ENCODE measurements at regions not wholly inside any gene's neighbourhood (a gene's known extent, or its start where the extent isn't known, plus 50 kb on each side); places are given as distances from the start of the nearest gene placed in this dataset.
"Not testable (repeated sequence)": the region's sequence is repeated elsewhere in the genome, so short reads cannot be mapped to it uniquely, and the experiment has no call there.

GRCh38 chr9:96156171-96156974 is 145.6 kb downstream of the HSD17B3 start:
- no peak for DNase-seq

GRCh38 chr9:96154081-96154480 is 147.9 kb downstream of the HSD17B3 start:
- no peak for DNase-seq

DNA sequence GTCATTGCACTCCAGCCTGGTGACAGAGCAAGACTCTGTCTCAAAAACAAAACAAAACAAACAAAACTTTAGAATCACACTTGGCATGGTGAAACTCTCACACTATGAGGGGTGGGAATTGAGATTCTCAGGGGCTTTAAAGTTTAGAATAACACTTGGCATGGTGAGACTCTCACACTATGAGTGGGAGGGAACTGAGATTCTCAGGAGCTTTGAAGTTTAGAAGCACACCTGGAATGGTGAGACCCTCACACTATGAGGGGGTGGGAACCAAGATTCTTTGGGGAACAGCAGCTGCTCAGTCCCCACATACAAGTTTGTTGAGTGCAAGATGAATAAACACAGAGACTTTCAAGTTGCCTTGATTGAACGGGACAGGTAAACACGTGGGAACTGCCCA is 149.4 kb downstream of the HSD17B3 start:
- DNase-seq, result no peak

DNA sequence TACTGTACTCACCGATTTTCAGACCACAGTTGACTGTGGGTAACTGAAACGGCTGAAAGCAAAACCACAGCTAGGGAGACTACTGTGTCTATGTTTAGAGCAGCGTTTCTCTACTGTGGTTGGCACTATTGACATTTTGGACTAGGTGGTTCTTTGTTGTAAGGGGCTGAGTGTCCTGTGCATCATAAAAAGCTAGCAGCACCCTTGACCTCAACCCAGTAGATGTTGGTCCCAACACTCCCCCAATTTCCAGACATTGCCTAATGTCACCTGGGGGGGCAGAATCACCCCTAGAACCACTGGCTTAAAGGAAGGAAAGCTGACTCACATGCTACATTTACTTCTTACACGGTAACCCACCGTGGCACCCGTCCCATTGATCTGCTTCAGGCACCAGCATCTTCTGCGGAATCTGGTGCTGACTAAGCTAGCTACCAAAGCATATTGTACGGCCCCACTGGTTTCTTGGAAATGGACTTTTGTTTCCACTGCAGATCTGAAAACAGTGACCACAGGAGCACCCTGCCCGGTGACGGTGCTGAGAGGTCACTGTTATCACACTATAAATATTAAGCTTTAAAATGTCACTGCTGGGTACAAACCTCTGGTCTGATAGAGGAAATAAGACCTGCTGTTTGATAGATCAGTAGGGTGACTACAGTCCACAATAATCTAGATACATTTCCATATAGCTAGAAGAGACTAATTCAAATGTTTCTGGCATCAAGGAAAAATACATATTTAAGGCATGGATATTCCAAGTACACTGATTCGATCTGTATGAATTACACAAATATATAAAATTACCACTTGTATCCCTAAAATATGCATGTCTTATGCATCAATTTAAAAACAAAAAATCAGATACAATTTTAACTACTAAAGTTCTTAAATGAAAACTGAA is 151.4 kb downstream of the HSD17B3 start:
- no peak for DNase-seq

- DNase-seq, result no peak
These were observed 152.3 kb downstream of the HSD17B3 start for GRCh38 chr9:96149533-96150280.

DNA sequence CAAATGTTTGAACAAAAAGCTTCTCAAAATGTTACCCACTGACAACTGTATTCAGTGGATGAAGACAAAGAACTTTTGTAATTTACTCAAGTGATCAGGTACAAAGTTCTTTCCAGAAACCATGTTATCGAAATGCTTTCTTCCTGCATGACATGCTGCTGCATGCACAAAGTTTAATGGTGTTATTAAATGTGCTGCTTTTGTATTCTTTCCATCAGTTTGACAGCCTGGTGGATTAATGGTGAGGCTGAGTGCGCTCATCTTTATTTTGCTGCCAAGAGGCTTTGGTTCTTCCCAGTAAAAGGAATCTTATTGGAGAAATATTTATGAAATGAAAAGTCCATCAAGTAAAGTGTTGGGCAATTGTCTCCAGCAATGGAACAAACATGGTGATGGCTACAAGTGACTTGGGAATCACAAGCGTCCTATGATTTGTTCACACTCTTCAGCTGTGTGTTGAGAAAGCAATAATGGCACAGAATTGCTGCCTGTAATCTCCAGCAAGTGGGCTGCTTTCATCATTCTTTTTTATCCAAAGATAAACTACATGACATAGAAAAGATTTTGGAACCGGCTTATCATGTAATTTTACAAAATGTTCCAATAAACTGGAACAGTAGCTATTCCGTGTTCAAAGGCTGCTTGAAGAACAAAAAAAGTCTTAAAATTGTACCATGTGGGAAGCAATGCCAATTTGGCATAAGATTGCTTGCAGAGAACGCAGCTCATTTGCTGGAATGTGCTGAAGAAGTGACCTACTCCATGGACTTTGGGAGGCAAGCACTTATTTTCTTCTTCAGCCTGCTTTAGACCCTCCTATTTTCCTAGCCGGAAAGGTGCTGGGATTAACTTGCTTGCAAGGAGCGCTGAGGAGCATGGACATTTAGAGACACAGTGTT is 153.1 kb downstream of the HSD17B3 start:
- DNase-seq, result no peak

GRCh38 chr9:96147029-96147428 is 154.9 kb downstream of the HSD17B3 start:
- DNase-seq, result not testable (repeated sequence)

DNA sequence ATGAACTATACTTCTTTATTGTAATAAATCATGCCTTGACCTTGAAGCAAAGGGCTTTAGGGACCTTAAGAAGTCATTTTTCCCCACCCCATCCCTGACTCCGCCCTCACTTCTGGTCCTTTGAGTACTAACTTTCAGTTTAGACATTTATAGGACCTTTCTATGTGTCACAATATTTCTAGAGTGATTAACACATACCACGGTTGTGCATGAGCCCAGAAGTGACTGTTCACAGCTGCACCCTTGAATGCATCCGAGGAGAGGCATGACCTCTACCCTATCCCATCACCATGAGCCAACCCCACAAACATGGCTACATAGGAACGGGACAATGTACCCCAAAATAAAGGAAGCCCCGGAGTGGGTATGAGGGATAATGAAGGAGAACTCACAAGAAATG is 160.3 kb downstream of the HSD17B3 start:
- no peak for DNase-seq

- DNase-seq, result no peak
These were observed 160.9 kb downstream of the HSD17B3 start for GRCh38 chr9:96141128-96141474.

DNA sequence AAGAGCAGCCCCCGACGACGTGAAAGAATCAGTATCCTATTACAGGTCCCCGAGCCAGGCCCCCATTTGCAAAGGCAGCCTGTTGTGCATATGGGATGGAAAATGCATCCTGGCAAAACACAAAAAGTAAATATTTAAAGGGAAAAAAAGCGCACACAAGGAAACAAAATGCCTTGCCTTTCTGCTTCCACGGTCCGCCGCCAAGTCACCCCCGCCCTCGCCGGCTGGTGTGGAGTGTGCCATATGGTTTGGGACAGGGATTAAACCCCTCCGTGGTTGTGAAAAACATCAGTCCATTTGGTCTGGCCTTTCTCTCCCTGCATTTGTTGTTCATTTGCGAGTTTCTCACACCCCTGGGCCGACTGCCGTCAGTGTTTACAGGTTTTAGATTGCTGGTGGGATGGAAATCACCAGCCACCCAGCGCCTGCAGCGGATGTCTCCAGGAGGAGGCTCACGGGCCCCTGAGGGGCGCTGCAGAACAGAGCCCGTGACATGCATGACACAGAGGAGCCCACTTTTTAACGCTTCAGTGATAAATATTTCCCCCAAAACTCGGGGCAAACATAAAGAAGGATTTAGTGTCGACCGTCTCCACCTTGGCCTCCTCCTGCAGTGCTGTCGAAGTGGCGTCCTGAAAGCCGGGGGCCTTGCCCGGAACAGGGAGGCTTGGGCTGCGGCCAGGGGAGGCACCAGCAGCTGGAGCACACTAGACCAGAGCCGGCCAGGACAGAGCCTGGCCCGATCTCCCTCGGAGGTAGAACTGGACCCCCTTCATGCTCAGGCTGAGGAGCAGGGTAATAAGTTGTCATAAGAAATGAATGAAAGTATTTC is 161.5 kb downstream of the HSD17B3 start:
- peak; percentile 27 for DNase-seq

DNA sequence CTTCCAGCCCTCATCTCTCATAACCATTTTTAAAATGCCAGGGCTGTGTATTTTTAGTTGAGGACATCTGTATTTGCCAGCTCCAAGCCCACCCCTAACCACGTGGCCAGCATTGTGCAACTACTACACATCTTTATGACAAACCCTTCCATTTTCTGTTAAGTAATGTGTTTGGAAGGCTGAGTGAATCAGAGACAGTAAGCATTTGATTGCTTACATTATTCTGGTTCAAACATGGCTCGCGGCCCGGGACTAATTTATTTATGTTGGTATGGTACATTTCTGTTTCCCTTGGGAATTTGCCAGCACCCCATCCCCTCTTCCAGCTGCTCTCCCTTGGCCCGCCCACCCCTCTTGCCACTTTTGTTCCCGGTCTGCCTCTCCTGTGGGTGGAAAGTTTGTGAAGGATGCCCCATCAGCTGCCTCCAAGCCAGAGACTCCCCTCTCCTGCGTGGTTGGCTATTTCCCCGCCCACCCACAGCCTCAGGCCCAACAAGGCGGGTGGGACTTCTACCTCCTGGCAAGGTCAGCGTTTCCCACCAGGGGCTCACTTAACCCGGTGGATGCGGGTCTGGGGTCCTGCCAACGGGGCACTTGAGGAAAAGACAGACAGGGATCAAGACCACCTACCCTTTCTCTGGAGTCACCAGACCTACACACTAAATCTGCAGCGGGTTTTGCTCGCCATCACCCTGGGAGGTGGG is 162.2 kb downstream of the HSD17B3 start:
- DNase-seq, result peak; percentile 83

GRCh38 chr9:96138616-96139015 is 163.4 kb downstream of the HSD17B3 start:
- no peak for DNase-seq

DNA sequence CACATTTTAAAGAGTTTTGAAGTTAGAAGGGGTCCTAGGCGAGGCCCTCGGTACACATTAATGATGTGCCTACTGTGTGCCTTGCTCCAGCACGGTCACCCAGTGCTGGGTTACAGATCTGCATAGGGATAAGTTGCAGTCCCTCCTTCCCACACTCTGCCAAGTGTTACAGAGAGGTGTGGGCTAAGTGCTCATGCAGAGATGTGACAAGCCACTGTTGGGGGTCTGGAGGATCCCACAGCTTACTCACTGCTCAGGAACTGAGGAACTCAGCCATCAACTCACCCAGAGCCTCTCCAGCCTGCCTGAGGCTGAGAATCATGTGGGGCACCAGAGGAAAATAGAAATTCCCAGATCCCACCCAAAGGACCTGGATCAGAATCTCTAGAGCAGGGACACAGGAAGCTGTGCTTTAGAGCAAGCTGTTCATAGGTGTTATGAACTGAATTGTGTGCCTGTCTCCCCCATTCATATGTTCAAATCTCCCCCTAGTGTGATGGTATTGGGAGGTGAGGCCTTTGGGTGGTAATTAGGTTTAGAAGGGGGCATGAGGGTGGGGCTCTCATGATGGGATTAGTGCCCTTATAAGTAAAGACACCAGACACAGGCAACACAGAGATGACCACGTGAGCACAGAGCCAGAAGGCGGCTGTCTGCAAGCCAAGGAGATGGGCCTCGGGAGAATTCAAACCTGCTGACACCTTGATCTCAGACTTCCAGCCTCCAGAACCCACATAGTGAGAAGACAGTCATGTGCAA is 164.1 kb downstream of the HSD17B3 start:
- no peak for DNase-seq

GRCh38 chr9:96136992-96137670 is 164.8 kb downstream of the HSD17B3 start:
- DNase-seq, result no peak

GRCh38 chr9:96135753-96136290 is 166.2 kb downstream of the HSD17B3 start:
- no peak for DNase-seq

- no peak for DNase-seq
These were observed 166.8 kb downstream of the HSD17B3 start for GRCh38 chr9:96135076-96135752.

DNA sequence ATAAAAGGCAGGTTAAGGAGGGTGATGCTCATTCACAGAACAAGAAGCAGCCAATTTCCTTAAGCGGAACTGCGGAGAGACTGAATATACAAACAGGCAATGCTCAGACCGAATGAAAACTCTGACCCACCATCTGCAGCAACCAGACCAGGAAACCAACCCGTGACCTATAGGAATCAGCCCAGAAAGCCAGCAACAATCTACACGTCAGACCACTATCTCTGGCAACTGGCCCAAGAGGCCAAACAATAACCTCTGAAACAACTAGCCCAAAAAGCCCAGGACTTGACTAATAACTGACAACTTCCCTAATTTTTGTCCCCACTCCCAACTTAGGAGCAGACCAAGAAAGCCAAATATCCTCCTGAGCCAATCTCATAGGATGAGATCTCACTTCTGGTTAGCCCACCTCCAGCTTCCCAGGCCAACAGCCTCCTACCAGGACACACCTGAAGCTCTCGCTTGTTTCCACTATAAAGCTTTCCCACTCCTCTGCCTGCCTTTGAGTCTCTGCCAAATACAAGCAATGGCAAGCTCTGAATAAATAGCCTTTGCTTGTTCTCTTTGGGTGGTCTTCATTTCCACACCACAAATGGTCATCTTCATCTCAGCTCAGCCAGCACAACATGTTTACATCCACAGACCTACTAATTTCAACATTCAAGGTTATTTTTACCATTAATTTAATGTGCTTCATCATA is 168.5 kb downstream of the HSD17B3 start:
- no peak for DNase-seq

DNA sequence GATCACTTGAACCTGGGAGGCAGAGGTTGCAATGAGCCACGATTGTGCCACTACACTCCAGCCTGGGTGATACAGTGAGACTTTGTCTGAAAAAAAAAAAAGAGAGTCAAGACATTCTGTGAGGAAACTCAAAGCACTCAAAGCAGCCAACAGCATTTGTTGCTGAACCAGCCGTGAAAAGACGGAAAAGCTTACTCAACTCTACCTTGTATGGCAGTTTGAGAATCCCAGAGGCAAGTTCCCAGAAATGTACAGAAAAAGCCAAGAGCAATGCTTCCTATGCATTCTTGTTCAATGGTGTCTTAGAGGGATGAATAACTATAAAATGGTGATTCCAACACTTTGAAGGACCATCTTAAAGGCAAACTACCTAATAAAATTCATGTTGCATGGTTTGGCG is 170.2 kb downstream of the HSD17B3 start:
- no peak for DNase-seq
